ENCODE measurements at regions not wholly inside any gene's neighbourhood (a gene's known extent, or its start where the extent isn't known, plus 50 kb on each side); places are given as distances from the start of the nearest gene placed in this dataset.

DNA sequence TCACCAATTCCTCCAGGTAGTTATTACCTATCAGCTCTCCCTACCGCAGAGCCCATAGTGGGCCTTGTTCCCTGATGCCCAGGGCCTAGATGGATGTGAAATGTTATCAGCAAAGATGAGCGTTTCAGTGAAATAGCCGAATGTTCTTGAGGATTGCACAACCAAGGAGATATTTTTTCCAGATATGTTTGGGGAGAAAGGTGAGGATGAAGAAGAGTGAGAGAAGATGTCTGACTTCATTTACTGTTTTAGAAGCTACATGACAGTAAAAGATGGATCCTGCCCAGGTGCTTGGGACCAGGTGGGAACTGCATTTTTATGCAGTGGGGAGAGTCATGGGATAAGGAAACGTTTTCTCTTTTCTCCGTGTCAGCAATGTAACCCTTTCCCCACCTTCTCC, 231.7 kb upstream of the C1orf174 start:
- TF ChIP-seq CTCF (IDR thresholded peaks at IDR 0.05; ENCODE audit: insufficient read depth, low read depth, low read length) (no peak), EZH2 (IDR thresholded peaks at IDR 0.05; ENCODE audit: insufficient read depth, low read length) (no peak)
